ENCODE measurements at regions not wholly inside any gene's neighbourhood (a gene's known extent, or its start where the extent isn't known, plus 50 kb on each side); places are given as distances from the start of the nearest gene placed in this dataset.
A peak's percentile ranks its signal among the peaks of the same experiment; 100 is the strongest.

GRCh38 chr7:140238778-140239652 lies 62.2 kb upstream of the KDM7A start:
- TF ChIP-seq, protein P1, sequence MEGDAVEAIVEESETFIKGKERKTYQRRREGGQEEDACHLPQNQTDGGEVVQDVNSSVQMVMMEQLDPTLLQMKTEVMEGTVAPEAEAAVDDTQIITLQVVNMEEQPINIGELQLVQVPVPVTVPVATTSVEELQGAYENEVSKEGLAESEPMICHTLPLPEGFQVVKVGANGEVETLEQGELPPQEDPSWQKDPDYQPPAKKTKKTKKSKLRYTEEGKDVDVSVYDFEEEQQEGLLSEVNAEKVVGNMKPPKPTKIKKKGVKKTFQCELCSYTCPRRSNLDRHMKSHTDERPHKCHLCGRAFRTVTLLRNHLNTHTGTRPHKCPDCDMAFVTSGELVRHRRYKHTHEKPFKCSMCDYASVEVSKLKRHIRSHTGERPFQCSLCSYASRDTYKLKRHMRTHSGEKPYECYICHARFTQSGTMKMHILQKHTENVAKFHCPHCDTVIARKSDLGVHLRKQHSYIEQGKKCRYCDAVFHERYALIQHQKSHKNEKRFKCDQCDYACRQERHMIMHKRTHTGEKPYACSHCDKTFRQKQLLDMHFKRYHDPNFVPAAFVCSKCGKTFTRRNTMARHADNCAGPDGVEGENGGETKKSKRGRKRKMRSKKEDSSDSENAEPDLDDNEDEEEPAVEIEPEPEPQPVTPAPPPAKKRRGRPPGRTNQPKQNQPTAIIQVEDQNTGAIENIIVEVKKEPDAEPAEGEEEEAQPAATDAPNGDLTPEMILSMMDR (IDR thresholded peaks at IDR 0.05): no peak
- TF ChIP-seq EP300 (IDR thresholded peaks at IDR 0.05): no peak
- TF ChIP-seq POLR2A (IDR thresholded peaks at IDR 0.05): peak in 1 of 2 donors; percentile 41
- no peak for TF ChIP-seq POLR2AphosphoS5 (IDR thresholded peaks at IDR 0.05)
